Stimulated activated CD8-positive, alpha-beta memory T cell treated with anti-CD3 and anti-CD28 coated beads, Interleukin-15, amount 100 ng/mL, for 24 hours (primary cell): ENCODE measurements at regions not wholly inside any gene's neighbourhood (a gene's known extent, or its start where the extent isn't known, plus 50 kb on each side); places are given as distances from the start of the nearest gene placed in this dataset.

Experiments
- DNase-seq: peaks from one replicate; pipeline ENCODE4 v3.0.0-alpha.2; 2020; ENCODE audit warnings: low read depth

GRCh38 chr2:219901155-219901554, 273.7 kb downstream of the SLC4A3 start:
- no peak for DNase-seq

GRCh38 chr2:219902891-219903552, 275.6 kb downstream of the SLC4A3 start:
- DNase-seq, result no peak

GRCh38 chr2:219905640-219906039, 278.2 kb downstream of the SLC4A3 start:
- no peak for DNase-seq

GRCh38 chr2:219906114-219907010, 278.9 kb downstream of the SLC4A3 start:
- no peak for DNase-seq

- no peak for DNase-seq
These were observed 279.6 kb downstream of the SLC4A3 start for GRCh38 chr2:219907011-219907365.

- no peak for DNase-seq
These were observed 281.1 kb downstream of the SLC4A3 start for GRCh38 chr2:219908538-219908937.

GRCh38 chr2:219911541-219911940, 284.1 kb downstream of the SLC4A3 start:
- DNase-seq, result no peak

- no peak for DNase-seq
These were observed 285.1 kb downstream of the SLC4A3 start for GRCh38 chr2:219912491-219912921.

- DNase-seq, result no peak
These were observed 287.1 kb downstream of the SLC4A3 start for GRCh38 chr2:219914577-219914976.

GRCh38 chr2:219916281-219916680, 288.9 kb downstream of the SLC4A3 start:
- DNase-seq, result no peak

GRCh38 chr2:219916726-219917440, 289.5 kb downstream of the SLC4A3 start:
- DNase-seq, result no peak

- DNase-seq, result no peak
These were observed 290.8 kb downstream of the SLC4A3 start for GRCh38 chr2:219918254-219918653.

GRCh38 chr2:219918944-219919343, 291.5 kb downstream of the SLC4A3 start:
- no peak for DNase-seq

- DNase-seq, result no peak
These were observed 292.1 kb downstream of the SLC4A3 start for GRCh38 chr2:219919506-219919905.

GRCh38 chr2:219929835-219930234, 302.4 kb downstream of the SLC4A3 start:
- DNase-seq, result no peak

GRCh38 chr2:219939647-219940046, 312.2 kb downstream of the SLC4A3 start:
- DNase-seq, result no peak

- DNase-seq, result no peak
These were observed 317.4 kb downstream of the SLC4A3 start for GRCh38 chr2:219944866-219945265.

GRCh38 chr2:219946021-219946420, 318.6 kb downstream of the SLC4A3 start:
- DNase-seq, result no peak

GRCh38 chr2:219946529-219946928, 319.1 kb downstream of the SLC4A3 start:
- DNase-seq, result no peak

GRCh38 chr2:219947575-219947974, 320.1 kb downstream of the SLC4A3 start:
- DNase-seq, result no peak

GRCh38 chr2:219949053-219949452, 321.6 kb downstream of the SLC4A3 start:
- DNase-seq, result no peak

GRCh38 chr2:219951099-219951498, 323.7 kb downstream of the SLC4A3 start:
- no peak for DNase-seq

GRCh38 chr2:219954331-219954730, 326.9 kb downstream of the SLC4A3 start:
- no peak for DNase-seq
